Thoracic aorta (tissue), 2 donors: ENCODE measurements at regions not wholly inside any gene's neighbourhood (a gene's known extent, or its start where the extent isn't known, plus 50 kb on each side); places are given as distances from the start of the nearest gene placed in this dataset.
"Not testable (repeated sequence)": the region's sequence is repeated elsewhere in the genome, so short reads cannot be mapped to it uniquely, and the experiment has no call there.

Experiments used
- ATAC-seq: fragments of 150-250 bp; one replicate; pipeline ENCODE4 v1.8.0; 2017; ENCODE audit warnings: low read depth; ENCODE audit not compliant: insufficient number of reproducible peaks, low FRiP score
- DNase-seq: peaks from one replicate; pipeline ENCODE4 v3.0.0-alpha.2; 2020; ENCODE audit warnings: low spot score
- H3K27ac ChIP-seq, 2 donors: fragments of 200-600 bp; sonication (generic); 1 replicate in 1 of 2; 2 replicates in 1 of 2; pipeline ENCODE4 v1.5.1; 2016; ENCODE audit warnings: mild to moderate bottlenecking in 2 of 2, moderate library complexity in 2 of 2
- H3K27me3 ChIP-seq: fragments of 200-600 bp; sonication (generic); replicated peaks from 2 replicates; pipeline ENCODE4 v1.6.0; 2016; ENCODE audit warnings: mild to moderate bottlenecking; ENCODE audit not compliant: insufficient read depth
- H3K36me3 ChIP-seq: fragments of 200-600 bp; sonication (generic); one replicate; pipeline ENCODE4 v1.5.1; 2016
- H3K4me1 ChIP-seq, 2 donors: fragments of 200-600 bp; sonication (generic); 1 replicate in 1 of 2; 2 replicates in 1 of 2; pipeline versions ENCODE4 v1.5.1 to v1.6.0; 2016; ENCODE audit warnings: low read depth in 2 of 2, mild to moderate bottlenecking in 1 of 2; ENCODE audit not compliant: control insufficient read depth in 1 of 2
- H3K4me3 ChIP-seq: fragments of 200-600 bp; sonication (generic); 2 replicates; pipeline ENCODE4 v1.5.1; 2016; ENCODE audit warnings: mild to moderate bottlenecking
- H3K9me3 ChIP-seq: fragments of 200-600 bp; sonication (generic); 2 replicates; pipeline ENCODE4 v1.5.1; 2016
- TF ChIP-seq, protein P1 (sequence below): fragments of 200-600 bp; sonication (generic); IDR thresholded peaks from one replicate; pipeline ENCODE4 v1.5.1; 2019; ENCODE audit warnings: antibody characterized with exemption

DNA sequence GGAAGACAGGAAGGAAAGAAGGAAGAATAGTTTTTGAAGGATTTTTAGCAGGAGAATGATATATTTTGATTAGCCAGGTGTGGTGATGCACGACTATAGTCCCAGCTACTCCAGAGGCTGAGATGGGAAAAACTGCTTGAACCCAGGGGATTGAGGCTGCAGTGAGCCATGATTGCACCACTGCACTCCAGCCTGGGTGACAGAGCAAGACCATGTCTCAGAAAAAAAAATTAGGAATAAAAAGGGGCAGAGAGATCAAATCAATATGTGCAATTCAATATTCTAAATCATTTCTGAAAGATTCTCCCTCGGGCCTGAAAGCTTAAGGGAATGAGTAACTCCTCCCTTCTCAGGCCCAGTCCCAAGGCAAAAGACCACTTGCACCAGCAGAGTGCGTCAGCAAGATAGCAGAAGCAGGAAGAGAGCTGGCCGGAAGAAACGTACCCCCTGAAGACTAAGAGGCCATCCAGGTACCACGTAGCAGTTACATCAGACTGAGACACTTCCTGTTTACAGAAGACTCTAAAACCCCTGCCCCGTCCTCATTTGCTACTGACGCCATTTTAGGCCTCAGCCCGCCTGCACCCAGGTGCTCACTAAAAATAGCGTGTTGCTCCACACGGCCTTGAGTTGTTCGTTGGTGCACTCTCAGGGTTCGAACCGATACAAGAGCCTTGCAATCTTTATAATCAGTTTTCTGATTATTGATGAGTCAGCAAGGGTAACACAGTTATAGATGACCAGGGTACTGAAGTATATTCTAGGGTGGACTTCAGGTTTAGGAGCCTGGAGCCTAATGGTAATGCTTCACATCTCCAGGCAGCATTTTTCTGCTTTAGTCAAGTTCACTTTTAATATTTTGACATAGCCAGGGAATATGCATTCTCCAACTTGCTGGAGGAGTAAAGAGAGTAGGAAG, 57.7 kb upstream of the CSRP2 start:
- Histone ChIP-seq H3K4me1 (no peaks in the 10 kb centered on the region), H3K36me3 (no peaks in the 10 kb centered on the region), H3K27me3 (no peaks in the 10 kb centered on the region), H3K4me3 (no peak overlapping the region), H3K27ac (no peak overlapping the region), H3K9me3 (no peaks in the 10 kb centered on the region)
- DNase-seq, result no peak
- TF ChIP-seq, protein P1, sequence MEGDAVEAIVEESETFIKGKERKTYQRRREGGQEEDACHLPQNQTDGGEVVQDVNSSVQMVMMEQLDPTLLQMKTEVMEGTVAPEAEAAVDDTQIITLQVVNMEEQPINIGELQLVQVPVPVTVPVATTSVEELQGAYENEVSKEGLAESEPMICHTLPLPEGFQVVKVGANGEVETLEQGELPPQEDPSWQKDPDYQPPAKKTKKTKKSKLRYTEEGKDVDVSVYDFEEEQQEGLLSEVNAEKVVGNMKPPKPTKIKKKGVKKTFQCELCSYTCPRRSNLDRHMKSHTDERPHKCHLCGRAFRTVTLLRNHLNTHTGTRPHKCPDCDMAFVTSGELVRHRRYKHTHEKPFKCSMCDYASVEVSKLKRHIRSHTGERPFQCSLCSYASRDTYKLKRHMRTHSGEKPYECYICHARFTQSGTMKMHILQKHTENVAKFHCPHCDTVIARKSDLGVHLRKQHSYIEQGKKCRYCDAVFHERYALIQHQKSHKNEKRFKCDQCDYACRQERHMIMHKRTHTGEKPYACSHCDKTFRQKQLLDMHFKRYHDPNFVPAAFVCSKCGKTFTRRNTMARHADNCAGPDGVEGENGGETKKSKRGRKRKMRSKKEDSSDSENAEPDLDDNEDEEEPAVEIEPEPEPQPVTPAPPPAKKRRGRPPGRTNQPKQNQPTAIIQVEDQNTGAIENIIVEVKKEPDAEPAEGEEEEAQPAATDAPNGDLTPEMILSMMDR, result no peak
- no peak for ATAC-seq

DNA sequence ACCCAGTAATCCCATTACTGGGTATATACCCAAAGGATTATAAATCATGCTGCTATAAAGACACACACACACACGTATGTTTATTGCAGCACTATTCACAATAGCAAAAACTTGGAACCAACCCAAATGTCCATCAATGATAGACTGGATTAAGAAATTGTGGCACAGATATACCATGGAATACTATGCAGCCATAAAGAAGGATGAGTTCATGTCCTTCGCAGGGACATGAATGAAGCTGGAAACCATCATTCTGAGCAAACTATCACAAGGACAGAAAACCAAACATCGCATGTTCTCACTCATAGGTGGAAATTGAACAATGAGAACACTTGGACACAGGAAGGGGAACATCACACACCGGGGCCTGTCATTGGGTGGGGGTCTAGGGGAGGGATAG, 54.6 kb upstream of the CSRP2 start:
- H3K4me1 ChIP-seq, H3K4me3 ChIP-seq, H3K9me3 ChIP-seq, DNase-seq, H3K36me3 ChIP-seq, ATAC-seq, H3K27ac ChIP-seq, H3K27me3 ChIP-seq: not testable (repeated sequence)

DNA sequence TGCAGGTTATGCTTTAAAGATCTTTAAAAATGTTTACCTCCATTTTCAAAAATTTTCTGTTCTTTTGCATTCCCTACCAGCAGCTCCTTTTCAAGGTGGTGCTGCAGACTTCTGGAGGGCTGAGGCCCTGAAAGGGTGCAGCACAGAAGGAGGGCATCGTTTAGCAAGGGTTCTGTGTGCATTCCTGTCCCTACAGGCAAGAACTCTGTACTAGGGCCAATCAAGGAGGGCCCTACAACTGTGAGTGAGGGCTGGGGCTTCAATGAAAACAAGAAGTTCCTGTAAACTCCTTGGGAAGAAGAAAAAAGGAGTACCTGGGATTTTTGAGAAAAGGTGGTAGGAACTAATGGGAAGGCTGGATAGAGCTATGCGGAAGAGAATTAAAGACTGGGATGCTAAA, 50.7 kb upstream of the CSRP2 start:
- no peaks in the 10 kb centered on the region for H3K4me1 ChIP-seq
- DNase-seq, result no peak
- TF ChIP-seq, protein P1, result no peak
- no peak overlapping the region for H3K27ac ChIP-seq
- H3K9me3 ChIP-seq, result no peaks in the 10 kb centered on the region
- ATAC-seq, result no peak
- no peaks in the 10 kb centered on the region for H3K27me3 ChIP-seq
- no peak overlapping the region for H3K4me3 ChIP-seq
- no peaks in the 10 kb centered on the region for H3K36me3 ChIP-seq
